OCI-LY7 (cell line): ENCODE measurements at regions not wholly inside any gene's neighbourhood (a gene's known extent, or its start where the extent isn't known, plus 50 kb on each side); places are given as distances from the start of the nearest gene placed in this dataset.

Experiments used
- BruUV-seq: library from RNA; stranded (reverse); fragments of 400-500 nt; replicated peaks from 2 replicates; lab custom pipeline; 2021; lab: Mats Ljungman, UMichigan
- CTCF ChIA-PET: fragments of 300-600 bp; sonication (Branson Sonifier 250); formaldehyde crosslinking; loops from one replicate; lab custom pipeline; 2022; ENCODE audit warnings: antibody characterized with exemption; ENCODE audit not compliant: unreplicated experiment; lab: Charles Lee
- POLR2A ChIA-PET: fragments of 300-600 bp; sonication (Branson Sonifier 250); formaldehyde crosslinking; loops from one replicate; lab custom pipeline; 2022; ENCODE audit warnings: antibody characterized with exemption; lab: Charles Lee
- DNase-seq: peaks from one replicate; pipeline ENCODE4 v3.0.0-alpha.2; 2015; ENCODE audit warnings: low spot score
- H2AFZ ChIP-seq: fragments of 200-600 bp; sonication (generic), shearing (Covaris generic); 2 replicates; pipeline ENCODE4 v1.6.1; 2014; ENCODE audit warnings: mild to moderate bottlenecking, antibody characterized with exemption, low read length, moderate library complexity
- H3K27ac ChIP-seq: fragments of 200-600 bp; sonication (generic); 2 replicates; pipeline ENCODE4 v1.5.1; 2014; ENCODE audit warnings: mixed run types, low read depth, mild to moderate bottlenecking, moderate library complexity, low read length, inconsistent platforms; ENCODE audit not compliant: poor library complexity, severe bottlenecking
- H3K36me3 ChIP-seq: fragments of 200-600 bp; sonication (generic); 2 replicates; pipeline ENCODE4 v1.6.1; 2014; ENCODE audit warnings: mild to moderate bottlenecking, antibody characterized with exemption, low read length, moderate library complexity, mixed read lengths; ENCODE audit not compliant: insufficient read depth
- H3K4me1 ChIP-seq: fragments of 200-600 bp; sonication (generic); 2 replicates; pipeline ENCODE4 v1.5.1; 2014; ENCODE audit warnings: mild to moderate bottlenecking, low read length; ENCODE audit not compliant: insufficient read depth, poor library complexity, severe bottlenecking
- H3K4me2 ChIP-seq: fragments of 200-600 bp; sonication (generic); 2 replicates; pipeline ENCODE4 v1.6.1; 2014; ENCODE audit warnings: mild to moderate bottlenecking, low read length
- H3K4me3 ChIP-seq: fragments of 200-600 bp; sonication (generic); 2 replicates; pipeline ENCODE4 v1.5.1; 2014; ENCODE audit warnings: mild to moderate bottlenecking, low read depth, low read length; ENCODE audit not compliant: poor library complexity, severe bottlenecking
- H3K79me2 ChIP-seq: fragments of 200-600 bp; sonication (generic); 2 replicates; pipeline ENCODE4 v1.6.1; 2016; ENCODE audit warnings: low read depth, mild to moderate bottlenecking, low read length, moderate library complexity, mixed read lengths; ENCODE audit not compliant: insufficient read depth
- H3K9me2 ChIP-seq: fragments of 200-600 bp; sonication (generic); 2 replicates; pipeline ENCODE4 v1.6.1; 2016; ENCODE audit warnings: mild to moderate bottlenecking, low read length, mixed read lengths; ENCODE audit not compliant: insufficient read depth
- H3K9me3 ChIP-seq: fragments of 200-600 bp; sonication (generic); 2 replicates; pipeline ENCODE4 v1.6.1; 2014; ENCODE audit warnings: mild to moderate bottlenecking, mixed run types, low read length, mixed read lengths
- H4K20me1 ChIP-seq: fragments of 200-600 bp; sonication (generic); 2 replicates; pipeline ENCODE4 v1.6.1; 2014; ENCODE audit warnings: mild to moderate bottlenecking, antibody characterized with exemption, low read length, moderate library complexity, mixed read lengths; ENCODE audit not compliant: insufficient read depth
- CTCF ChIP-seq: fragments of 200-600 bp; sonication (generic); conservative IDR thresholded peaks from 2 replicates; pipeline ENCODE4 v1.5.1; 2014; ENCODE audit warnings: mild to moderate bottlenecking, antibody characterized with exemption, low read length, moderate library complexity, mixed read lengths
- EZH2phosphoT487 ChIP-seq: fragments of 200-600 bp; sonication (generic); IDR thresholded peaks from 2 replicates; pipeline ENCODE4 v1.6.1; 2018; ENCODE audit warnings: low read depth, borderline replicate concordance, mild to moderate bottlenecking, mixed run types, antibody characterized with exemption, low read length, moderate library complexity, mixed read lengths
- intact Hi-C: fragments of 100-400 bp; cut with micrococcal nuclease; formaldehyde crosslinking; loops from one replicate; pipeline ENCODE4 v1.10.0; 2022; ENCODE audit not compliant: unreplicated experiment

DNA sequence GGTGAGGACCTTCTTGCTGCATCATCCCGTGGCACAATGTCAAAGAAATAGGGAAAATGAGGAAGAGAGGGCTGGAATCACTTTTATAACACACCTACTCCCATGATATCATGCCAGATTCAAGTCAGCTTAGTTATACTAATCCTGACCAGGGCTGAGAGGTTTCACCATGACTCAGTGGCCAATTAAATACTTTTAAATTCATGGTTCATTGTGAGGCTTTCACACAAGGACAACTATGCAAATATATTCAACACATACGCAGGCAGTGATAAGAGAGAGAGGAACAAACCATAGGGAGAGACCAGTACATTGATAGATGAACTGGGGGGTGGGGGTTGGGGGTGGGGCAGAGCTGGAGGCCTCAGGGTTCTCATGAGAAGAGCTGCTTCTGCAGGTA, 313.1 kb downstream of the LRFN2 start:
- DNase-seq = no peak
- H3K4me1 ChIP-seq = no peaks in the 10 kb centered on the region
- no peak overlapping the region for H3K4me3 ChIP-seq
- H4K20me1 ChIP-seq = no peaks in the 10 kb centered on the region
- H3K9me3 ChIP-seq = no peaks in the 10 kb centered on the region
- H3K36me3 ChIP-seq = no peaks in the 10 kb centered on the region
- ChIA-PET POLR2A (interaction anchor here (0.6 kb wide), 1 partner anchor 8 kb away, joined by 3 read pairs; no protein-coding TSS in a partner anchor), CTCF (no interaction called here)
- TF ChIP-seq CTCF (no peak), EZH2phosphoT487 (no peak)
- intact Hi-C loops = no loop called here
- no TSS peak for BruUV-seq
- H2AFZ ChIP-seq = no peak overlapping the region
- H3K4me2 ChIP-seq = no peak overlapping the region
- no peaks in the 10 kb centered on the region for H3K79me2 ChIP-seq
- no peaks in the 10 kb centered on the region for H3K9me2 ChIP-seq
- H3K27ac ChIP-seq = no peak overlapping the region

DNA sequence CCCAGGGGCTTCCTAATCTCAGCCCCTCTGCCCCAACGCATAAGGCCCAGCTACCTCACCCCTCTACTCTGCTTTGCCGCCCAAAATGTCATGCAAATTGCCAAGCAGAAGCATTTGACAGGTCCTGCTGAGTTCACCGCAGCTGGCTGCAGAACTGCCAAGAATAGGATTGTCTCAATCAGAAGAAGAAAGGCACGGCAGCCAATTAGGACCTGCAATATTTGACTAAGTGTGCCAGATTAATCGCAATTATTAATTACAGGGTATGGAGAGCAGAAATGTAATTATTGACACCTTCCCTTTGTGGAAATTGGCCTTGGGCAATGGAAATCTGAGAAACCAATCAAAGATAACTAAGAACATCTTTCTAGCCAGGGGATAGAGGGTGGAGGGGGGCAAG, 318.6 kb downstream of the LRFN2 start:
- POLR2A ChIA-PET = no interaction called here
- Histone ChIP-seq H3K9me3 (no peaks in the 10 kb centered on the region), H3K27ac (no peak overlapping the region), H3K4me1 (no peaks in the 10 kb centered on the region), H4K20me1 (no peaks in the 10 kb centered on the region), H3K9me2 (no peaks in the 10 kb centered on the region), H3K4me3 (no peak overlapping the region), H3K36me3 (no peaks in the 10 kb centered on the region), H3K4me2 (no peak overlapping the region), H2AFZ (no peak overlapping the region), H3K79me2 (no peaks in the 10 kb centered on the region)
- DNase-seq = no peak
- CTCF ChIA-PET = no interaction called here
- intact Hi-C loops = no loop called here
- TF ChIP-seq EZH2phosphoT487 = no peak
- TF ChIP-seq CTCF = no peak
- BruUV-seq = no TSS peak

DNA sequence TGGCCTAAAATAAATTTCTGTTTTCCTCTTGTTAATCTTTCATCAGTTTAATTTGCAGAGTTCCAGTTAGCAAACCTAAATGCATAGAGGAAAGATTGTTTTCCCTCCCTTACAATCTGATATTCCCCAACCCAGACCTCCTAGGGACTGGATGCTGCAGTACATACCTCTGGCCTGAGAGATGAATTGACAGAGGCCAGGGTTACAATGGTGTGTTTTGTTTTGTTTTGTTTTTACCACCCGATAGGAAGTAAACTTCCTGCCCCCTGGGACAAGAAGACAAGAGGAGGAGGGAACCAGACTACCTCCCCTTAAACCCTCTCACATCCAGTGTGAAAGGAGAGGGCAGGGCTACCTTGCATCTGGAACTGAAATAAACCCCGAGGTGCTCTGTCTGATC, 319.0 kb downstream of the LRFN2 start:
- H3K9me3 ChIP-seq = no peaks in the 10 kb centered on the region
- no peak for DNase-seq
- no peaks in the 10 kb centered on the region for H3K4me1 ChIP-seq
- H3K79me2 ChIP-seq = no peaks in the 10 kb centered on the region
- H3K4me3 ChIP-seq = no peak overlapping the region
- H3K9me2 ChIP-seq = no peaks in the 10 kb centered on the region
- H3K36me3 ChIP-seq = no peaks in the 10 kb centered on the region
- TF ChIP-seq CTCF = no peak
- no peak for TF ChIP-seq EZH2phosphoT487
- no peak overlapping the region for H3K27ac ChIP-seq
- H2AFZ ChIP-seq = no peak overlapping the region
- no TSS peak for BruUV-seq
- ChIA-PET CTCF (no interaction called here), POLR2A (no interaction called here)
- no peaks in the 10 kb centered on the region for H4K20me1 ChIP-seq
- no peak overlapping the region for H3K4me2 ChIP-seq
- intact Hi-C loops = no loop called here
